Thyroid gland (tissue), 4 donors: ENCODE measurements at regions not wholly inside any gene's neighbourhood (a gene's known extent, or its start where the extent isn't known, plus 50 kb on each side); places are given as distances from the start of the nearest gene placed in this dataset.

Source experiments
- CTCF ChIP-seq, 6 experiments: fragments of 200-600 bp in 3 of 6; fragments of 450-650 bp in 3 of 6; sonication (generic) in 3 of 6; IDR thresholded peaks; one replicate each; pipeline ENCODE4 v1.5.1; 2016 to 2019; ENCODE audit warnings: antibody characterized with exemption in 6 of 6, mild to moderate bottlenecking in 2 of 6, inconsistent platforms in 1 of 6, moderate library complexity in 1 of 6
- POLR2A ChIP-seq, 2 donors: fragments of 450-650 bp; IDR thresholded peaks; one replicate each; pipeline ENCODE4 v1.6.1; 2017; ENCODE audit warnings: antibody characterized with exemption in 2 of 2, mild to moderate bottlenecking in 2 of 2, moderate library complexity in 1 of 2

DNA sequence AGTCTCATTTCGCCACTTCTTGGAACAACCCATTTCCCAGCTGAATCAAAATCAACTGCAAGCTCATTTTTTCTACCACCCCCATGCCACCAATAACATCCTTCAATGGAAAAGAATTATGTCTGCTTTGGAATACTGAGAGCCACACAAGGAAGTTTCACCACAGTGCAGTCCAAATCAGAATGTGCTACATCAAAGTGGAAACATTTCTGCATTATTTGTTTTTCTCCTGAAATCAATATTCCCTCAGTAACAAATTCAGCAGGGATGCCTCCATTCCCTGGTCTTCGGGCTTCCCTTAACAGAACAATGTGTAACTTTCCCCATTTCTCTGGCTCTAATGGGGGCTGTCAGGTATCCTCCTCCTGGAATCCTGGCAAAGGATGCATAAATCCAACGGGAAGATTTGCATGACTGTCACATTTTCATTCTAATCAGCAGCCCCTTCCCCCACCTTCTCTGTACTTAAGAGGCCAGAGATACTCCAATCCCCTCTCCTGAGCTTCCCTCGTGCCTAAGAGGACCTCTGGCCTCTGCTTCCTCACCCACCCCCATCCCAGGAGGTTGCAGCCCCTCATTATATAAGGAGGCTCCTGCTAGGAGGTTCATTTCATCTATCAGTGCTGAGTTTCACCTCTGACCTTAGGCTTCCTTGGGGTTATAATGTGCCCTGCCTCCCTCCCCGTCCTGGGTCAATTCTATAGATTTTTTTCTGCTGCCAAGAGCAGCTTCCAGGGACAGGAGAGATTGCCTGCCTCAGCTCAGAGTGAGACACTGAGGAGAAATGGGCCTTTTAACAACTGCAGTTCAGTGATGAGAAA, 201.1 kb downstream of the OMA1 start:
- TF ChIP-seq CTCF (IDR thresholded peaks at IDR 0.05) (no peak), POLR2A (IDR thresholded peaks at IDR 0.05) (no peak)
